HPDE6-E6E7 (cell line): ENCODE measurements at regions not wholly inside any gene's neighbourhood (a gene's known extent, or its start where the extent isn't known, plus 50 kb on each side); places are given as distances from the start of the nearest gene placed in this dataset.
"Not testable (repeated sequence)": the region's sequence is repeated elsewhere in the genome, so short reads cannot be mapped to it uniquely, and the experiment has no call there.

ENCODE experiments used
- DNase-seq: peaks from one replicate; pipeline ENCODE4 v3.0.0; 2011; ENCODE audit warnings: missing footprints; ENCODE audit errors: extremely low spot score

DNA sequence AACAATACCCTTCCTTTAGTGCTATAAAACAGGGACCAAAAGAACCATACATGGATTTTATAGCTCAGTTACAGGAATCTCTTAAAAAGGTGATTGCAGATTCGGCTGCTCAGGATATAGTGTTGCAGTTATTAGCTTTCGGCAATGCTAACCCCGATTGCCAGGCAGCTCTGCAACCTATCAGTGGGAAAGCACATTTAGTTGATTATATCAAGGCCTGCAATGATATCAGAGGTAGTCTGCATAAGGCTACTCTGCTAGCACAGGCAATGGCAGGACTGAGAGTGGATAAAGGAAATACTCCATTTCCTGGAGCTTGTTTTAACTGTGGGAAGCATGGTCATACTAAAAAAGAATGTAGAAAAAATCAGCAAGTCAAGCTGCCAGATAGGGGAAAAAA lies 327.7 kb downstream of the REEP3 start:
- not testable (repeated sequence) for DNase-seq

DNA sequence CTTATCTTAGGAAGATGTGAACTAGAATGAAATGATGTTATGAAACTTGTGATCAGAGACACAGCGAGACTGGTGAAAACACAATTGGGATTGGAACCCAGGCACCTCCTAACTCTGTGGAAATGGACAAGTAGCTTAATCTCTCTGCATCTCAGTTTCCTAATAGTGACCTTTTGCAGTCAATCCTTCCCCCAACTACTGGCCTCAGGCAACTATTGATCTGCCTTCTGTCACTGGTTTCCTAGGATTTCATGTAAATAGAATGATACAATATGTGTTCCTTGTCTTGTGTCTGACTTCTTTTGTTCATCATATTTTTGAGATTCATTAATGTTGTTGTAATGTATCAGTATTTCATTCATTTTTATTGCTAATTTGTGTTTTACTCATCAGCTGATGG lies 341.7 kb downstream of the REEP3 start:
- DNase-seq = no peak

- DNase-seq = no peak
Measured at GRCh38 chr10:63865210-63865609, 344.0 kb downstream of the REEP3 start.

GRCh38 chr10:63866075-63866746 lies 345.0 kb downstream of the REEP3 start:
- DNase-seq = peak; percentile 66

GRCh38 chr10:63866747-63867140 lies 345.5 kb downstream of the REEP3 start:
- peak; percentile 29 for DNase-seq

- DNase-seq = no peak
Measured at GRCh38 chr10:63878428-63878827, 357.2 kb downstream of the REEP3 start.

DNA sequence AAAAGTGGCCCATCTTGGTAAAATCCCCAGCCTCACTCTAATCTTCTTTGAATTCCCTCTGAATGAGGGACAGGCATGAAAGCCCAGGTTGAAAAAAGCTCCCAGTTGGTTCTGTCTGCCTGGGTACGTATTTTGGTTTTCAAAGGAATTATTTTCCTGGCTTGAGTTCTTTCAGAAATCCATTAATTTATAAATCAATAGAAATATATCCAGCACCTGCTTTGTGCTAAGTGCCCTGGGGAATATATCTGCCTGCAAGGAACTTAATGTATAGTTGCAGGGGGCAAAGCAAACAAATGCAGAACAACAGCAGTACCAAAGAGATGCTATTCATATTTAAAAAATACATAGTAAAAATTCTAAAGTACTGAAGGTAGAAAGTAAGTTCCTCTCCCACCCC lies 362.7 kb downstream of the REEP3 start:
- no peak for DNase-seq

DNA sequence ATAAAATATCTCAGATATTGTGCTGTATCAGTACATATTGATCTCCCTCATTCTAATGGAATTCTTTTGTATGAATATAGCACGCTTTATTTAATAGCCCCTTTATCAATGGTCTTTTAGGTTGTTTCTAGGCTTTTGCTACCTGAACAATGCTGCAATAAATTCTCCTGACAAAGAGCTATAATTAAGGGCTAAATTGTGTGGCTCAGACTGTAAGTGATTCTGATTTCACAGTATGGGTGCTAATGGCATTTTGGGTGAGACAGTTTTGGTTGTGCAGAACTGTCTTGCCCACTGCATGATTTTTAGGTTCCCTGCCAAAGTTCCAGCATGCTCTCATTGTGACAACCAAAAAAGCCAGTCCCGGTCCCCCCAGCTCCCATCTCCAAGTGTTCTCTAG lies 363.2 kb downstream of the REEP3 start:
- no peak for DNase-seq

GRCh38 chr10:63885156-63885555 lies 364.0 kb downstream of the REEP3 start:
- no peak for DNase-seq

- DNase-seq = no peak
Measured at GRCh38 chr10:63886281-63887022, 365.3 kb downstream of the REEP3 start.

DNA sequence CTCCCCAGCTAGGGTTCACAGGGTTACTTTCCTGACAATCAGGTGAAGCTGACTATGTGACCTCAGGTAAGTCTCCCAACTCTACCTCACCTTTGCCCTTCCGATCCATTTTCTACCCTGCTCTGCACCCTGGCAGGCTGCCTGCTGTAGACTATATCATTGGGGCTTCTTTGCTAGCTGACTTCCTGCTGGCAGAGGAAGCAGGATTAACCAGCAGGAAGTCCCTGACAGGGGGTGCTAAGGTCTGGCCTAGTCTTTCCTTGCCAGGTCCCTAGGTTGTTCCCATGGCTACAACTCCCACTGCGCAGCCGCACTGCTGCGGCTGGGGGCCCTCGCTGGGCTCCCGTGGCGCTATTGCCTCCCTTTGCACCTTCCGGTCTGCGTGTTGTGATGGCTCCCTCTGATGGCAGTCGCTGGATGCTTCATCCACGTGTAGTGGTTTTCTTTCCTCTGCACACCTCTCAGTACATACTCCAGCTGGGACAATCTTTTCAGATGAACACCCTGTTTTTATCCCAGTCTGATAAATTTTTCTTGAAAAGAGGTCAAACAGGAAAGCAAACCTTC lies 365.9 kb downstream of the REEP3 start:
- DNase-seq = no peak

- DNase-seq = no peak
Measured at GRCh38 chr10:63887600-63888370, 366.6 kb downstream of the REEP3 start.

DNA sequence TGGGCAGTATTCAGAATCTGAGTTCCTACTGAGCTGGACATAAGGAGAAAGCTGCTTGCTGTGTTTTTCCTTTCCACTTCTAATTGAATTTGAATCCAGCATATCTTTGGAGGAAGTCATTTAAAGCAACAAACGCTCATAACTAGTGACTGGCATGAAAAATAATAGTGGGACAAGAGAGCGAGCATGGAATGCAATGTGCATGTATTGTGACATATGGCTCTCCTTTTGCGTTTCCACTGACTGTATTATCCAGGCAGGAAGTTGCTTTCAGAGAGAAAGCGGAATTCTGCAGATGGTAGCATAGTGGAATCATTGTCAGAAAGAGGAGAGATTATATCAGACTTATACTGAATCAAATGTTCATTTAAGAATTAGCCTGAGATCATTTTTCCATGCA lies 368.6 kb downstream of the REEP3 start:
- DNase-seq = no peak

DNA sequence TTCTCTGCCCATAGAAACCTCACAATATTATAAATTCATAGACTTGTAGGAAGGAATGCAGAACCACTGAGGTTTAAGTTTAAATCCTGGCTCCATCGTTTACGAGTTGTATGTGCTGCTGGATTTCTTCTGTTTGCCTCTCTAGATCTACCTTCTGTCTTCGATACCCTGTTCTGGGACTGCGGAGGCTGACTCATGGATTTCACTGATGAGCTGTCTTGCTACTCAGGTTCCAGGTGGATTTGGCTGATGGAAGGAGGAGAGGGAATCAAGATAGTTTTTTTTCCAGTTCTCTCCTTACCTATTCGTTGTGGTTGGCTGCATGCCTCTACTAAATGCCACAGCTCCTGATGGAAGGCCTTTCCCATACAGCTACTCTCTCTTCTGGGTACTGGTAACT lies 375.8 kb downstream of the REEP3 start:
- no peak for DNase-seq

- no peak for DNase-seq
Measured at GRCh38 chr10:63899673-63900300, 378.6 kb downstream of the REEP3 start.

- no peak for DNase-seq
Measured at GRCh38 chr10:63901228-63901627, 380.0 kb downstream of the REEP3 start.

DNA sequence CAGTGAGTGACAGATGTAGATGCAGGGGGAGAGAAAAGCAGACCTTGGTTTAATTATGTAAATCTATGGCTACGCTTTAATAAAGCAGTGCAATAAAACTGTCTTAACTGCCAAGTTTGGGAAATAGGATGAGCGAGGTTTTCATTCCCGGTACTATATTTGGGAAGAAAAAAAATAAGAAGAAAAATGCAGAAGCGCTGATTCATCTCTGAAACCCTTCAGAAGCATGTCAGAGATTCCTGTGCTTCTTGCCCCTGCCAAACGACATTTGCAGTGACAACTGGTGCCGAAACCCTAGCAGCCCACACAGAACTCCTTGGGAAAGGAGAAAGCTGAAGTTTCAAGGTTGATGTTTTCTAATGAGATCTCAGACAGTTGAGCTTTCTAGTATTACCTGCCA lies 380.7 kb downstream of the REEP3 start:
- no peak for DNase-seq

- DNase-seq = no peak
Measured at GRCh38 chr10:63910806-63911205, 389.6 kb downstream of the REEP3 start.

DNA sequence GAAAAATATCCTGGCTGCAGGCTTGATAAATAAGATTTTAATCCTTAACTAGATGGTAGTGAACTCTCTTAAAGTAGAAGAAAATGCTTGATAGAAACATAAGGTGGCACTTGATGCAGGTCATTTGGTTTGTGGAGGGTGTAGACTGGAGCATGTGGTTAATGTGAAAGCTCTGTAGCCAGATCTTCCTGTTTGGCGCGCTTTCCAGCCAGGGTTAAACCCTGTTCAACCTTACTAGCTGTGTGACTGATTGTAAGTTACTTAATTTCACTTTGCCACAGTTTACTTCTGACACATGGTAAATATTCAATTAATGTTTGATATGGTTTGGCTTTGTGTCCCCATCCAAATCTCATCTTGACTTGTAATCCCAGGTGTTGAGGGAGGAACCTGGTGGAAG lies 394.0 kb downstream of the REEP3 start:
- no peak for DNase-seq

DNA sequence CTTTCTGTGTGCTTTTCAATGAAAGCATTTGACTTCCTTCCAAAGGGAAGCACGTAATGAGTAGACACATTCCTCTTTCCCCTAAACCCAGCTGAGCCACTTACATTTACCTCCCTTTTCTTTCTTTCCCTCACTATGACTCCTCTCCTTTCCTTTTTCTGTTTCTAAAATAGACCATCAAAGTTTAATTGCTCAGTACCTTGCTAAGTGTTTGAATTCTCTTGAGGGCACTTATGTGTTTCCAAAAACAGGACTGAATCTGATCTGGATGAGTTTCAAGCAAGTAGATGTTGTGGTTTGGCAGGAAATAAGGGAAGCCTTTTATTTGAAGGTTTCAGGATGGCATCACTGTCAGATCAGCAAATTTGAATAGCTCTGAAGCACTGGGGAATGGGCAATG lies 396.2 kb downstream of the REEP3 start:
- DNase-seq = no peak

DNA sequence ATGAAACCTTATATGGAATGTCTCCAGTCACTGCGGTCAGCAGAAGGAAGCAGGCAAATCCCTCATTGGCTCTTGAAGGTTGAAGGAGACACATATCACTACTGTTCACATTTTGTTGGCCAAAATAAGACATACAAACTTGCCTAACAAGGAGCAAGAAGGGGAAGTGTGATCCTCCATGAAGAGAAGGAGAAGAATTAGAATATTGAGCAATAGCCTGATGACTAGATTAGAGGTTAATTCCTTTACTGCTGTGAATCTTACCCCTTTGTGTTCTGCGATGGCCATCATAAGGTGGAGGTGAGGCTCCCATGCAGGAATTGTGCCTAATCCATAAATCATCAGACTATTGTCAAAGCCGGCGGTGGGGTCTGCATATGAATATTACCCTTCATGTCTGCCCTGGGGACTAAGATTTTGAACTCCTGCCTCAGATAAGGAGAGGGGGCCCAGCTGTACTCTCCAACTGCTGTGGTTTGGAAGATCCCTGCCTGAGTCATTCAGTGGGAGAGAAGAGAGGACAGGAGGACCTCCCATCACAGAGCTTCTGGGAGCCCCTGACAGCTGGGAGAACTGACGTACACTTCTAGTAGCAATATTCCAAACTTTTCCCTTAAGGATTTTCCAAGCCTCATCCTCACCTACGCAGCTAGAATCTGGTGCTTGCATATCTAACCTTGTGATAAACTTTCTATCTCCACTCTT lies 398.5 kb downstream of the REEP3 start:
- DNase-seq = no peak
